ENCODE measurements at regions not wholly inside any gene's neighbourhood (a gene's known extent, or its start where the extent isn't known, plus 50 kb on each side); places are given as distances from the start of the nearest gene placed in this dataset.
"Not testable (repeated sequence)": the region's sequence is repeated elsewhere in the genome, so short reads cannot be mapped to it uniquely, and the experiment has no call there.

GRCh38 chr1:199839608-199840007 lies 187.9 kb upstream of the NR5A2 start:
- not testable (repeated sequence) for DNase-seq

GRCh38 chr1:199843096-199843495 lies 184.4 kb upstream of the NR5A2 start:
- DNase-seq = not testable (repeated sequence)

GRCh38 chr1:199843861-199844260 lies 183.6 kb upstream of the NR5A2 start:
- no peak for DNase-seq

- no peak for DNase-seq
Measured at GRCh38 chr1:199847021-199847420, 180.5 kb upstream of the NR5A2 start.

- no peak for DNase-seq
Measured at GRCh38 chr1:199851439-199852140, 175.9 kb upstream of the NR5A2 start.

- no peak for DNase-seq
Measured at GRCh38 chr1:199854686-199855321, 172.7 kb upstream of the NR5A2 start.

- no peak for DNase-seq
Measured at GRCh38 chr1:199855580-199855979, 171.9 kb upstream of the NR5A2 start.

GRCh38 chr1:199856216-199856780 lies 171.2 kb upstream of the NR5A2 start:
- no peak for DNase-seq

GRCh38 chr1:199857108-199857507 lies 170.4 kb upstream of the NR5A2 start:
- no peak for DNase-seq

GRCh38 chr1:199857516-199857915 lies 170.0 kb upstream of the NR5A2 start:
- no peak for DNase-seq

GRCh38 chr1:199858171-199858570 lies 169.3 kb upstream of the NR5A2 start:
- DNase-seq = no peak

- no peak for DNase-seq
Measured at GRCh38 chr1:199858856-199859255, 168.7 kb upstream of the NR5A2 start.

- no peak for DNase-seq
Measured at GRCh38 chr1:199859491-199859933, 168.0 kb upstream of the NR5A2 start.

GRCh38 chr1:199861020-199861795 lies 166.3 kb upstream of the NR5A2 start:
- DNase-seq = no peak

- DNase-seq = no peak
Measured at GRCh38 chr1:199862047-199862446, 165.5 kb upstream of the NR5A2 start.

- DNase-seq = no peak
Measured at GRCh38 chr1:199866210-199866617, 161.3 kb upstream of the NR5A2 start.

- no peak for DNase-seq
Measured at GRCh38 chr1:199867601-199868000, 159.9 kb upstream of the NR5A2 start.

GRCh38 chr1:199868777-199869176 lies 158.7 kb upstream of the NR5A2 start:
- no peak for DNase-seq

- no peak for DNase-seq
Measured at GRCh38 chr1:199875337-199875736, 152.2 kb upstream of the NR5A2 start.

- no peak for DNase-seq
Measured at GRCh38 chr1:199875856-199876255, 151.7 kb upstream of the NR5A2 start.

- DNase-seq = no peak
Measured at GRCh38 chr1:199877526-199878384, 149.8 kb upstream of the NR5A2 start.

- no peak for DNase-seq
Measured at GRCh38 chr1:199878823-199879222, 148.7 kb upstream of the NR5A2 start.

GRCh38 chr1:199898654-199899053 lies 128.9 kb upstream of the NR5A2 start:
- DNase-seq = no peak
